ENCODE measurements at regions not wholly inside any gene's neighbourhood (a gene's known extent, or its start where the extent isn't known, plus 50 kb on each side); places are given as distances from the start of the nearest gene placed in this dataset.

GRCh38 chr1:115139381-115139780 is 50.1 kb upstream of the TSPAN2 start:
- H3K27ac ChIP-seq: no peak overlapping the region
- no peak for TF ChIP-seq CTCF (conservative IDR thresholded peaks at IDR 0.05)
